Tibial nerve (tissue), 3 donors: ENCODE measurements at regions not wholly inside any gene's neighbourhood (a gene's known extent, or its start where the extent isn't known, plus 50 kb on each side); places are given as distances from the start of the nearest gene placed in this dataset.

Experiments used
- CTCF ChIP-seq, 5 experiments: fragments of 200-600 bp in 3 of 5; fragments of 450-650 bp in 2 of 5; sonication (generic) in 3 of 5; IDR thresholded peaks; one replicate each; pipeline ENCODE4 v1.5.1; 2016 to 2019; ENCODE audit warnings: antibody characterized with exemption in 5 of 5, mild to moderate bottlenecking in 3 of 5, moderate library complexity in 2 of 5
- POLR2A ChIP-seq, 2 donors: fragments of 450-650 bp; IDR thresholded peaks; one replicate each; pipeline ENCODE4 v1.6.1; 2017; ENCODE audit warnings: antibody characterized with exemption in 2 of 2, mild to moderate bottlenecking in 2 of 2, moderate library complexity in 2 of 2

GRCh38 chr1:238111516-238111915, 220.8 kb upstream of the ZP4 start:
- TF ChIP-seq CTCF (IDR thresholded peaks at IDR 0.05) (no peak), POLR2A (IDR thresholded peaks at IDR 0.05) (no peak)
